ENCODE measurements at regions not wholly inside any gene's neighbourhood (a gene's known extent, or its start where the extent isn't known, plus 50 kb on each side); places are given as distances from the start of the nearest gene placed in this dataset.

DNA sequence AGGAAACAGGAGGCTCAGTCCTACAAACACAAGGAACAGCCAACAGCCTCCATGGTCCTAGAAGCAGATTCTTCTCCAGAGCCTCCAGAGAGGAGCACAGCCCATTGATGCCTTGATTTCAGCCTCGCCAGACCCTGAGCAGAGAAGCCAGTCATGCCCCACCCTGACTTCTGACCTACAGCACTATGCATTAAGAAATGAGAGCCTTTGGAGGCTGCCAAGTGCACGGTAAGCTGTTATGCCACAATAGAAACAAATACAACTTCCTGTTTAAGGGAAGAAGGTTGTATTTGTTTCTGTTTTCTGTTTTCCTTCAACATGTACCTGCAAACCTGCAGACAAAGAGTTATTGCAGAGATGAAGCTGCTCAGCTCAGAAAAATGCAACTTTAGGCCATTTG lies 181.3 kb upstream of the AGAP1 start:
- peak; percentile 75 for DNase-seq

GRCh38 chr2:235314371-235314930 lies 179.4 kb upstream of the AGAP1 start:
- DNase-seq = peak; percentile 88

DNA sequence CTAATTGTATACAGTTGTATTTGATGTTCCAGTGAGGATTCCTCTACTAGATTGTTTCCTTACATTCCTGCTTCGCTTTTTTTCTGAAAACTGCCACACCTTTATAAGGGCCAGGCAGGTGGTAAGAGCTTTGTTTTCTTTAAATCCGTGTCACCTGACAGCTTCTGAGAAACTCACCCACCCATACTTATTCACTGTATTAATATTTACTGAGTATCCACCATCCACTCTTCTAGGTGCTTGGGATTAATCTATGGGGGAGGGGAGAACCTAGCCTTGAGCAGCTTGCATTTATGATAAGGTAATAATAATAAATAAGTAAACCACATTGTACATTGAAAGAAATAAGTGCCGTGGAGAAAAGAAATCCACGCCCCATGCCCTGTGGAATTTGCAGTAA lies 174.7 kb upstream of the AGAP1 start:
- no peak for DNase-seq

- no peak for DNase-seq
Observed at GRCh38 chr2:235320326-235320725, 173.5 kb upstream of the AGAP1 start.

GRCh38 chr2:235324324-235324723 lies 169.5 kb upstream of the AGAP1 start:
- no peak for DNase-seq

- no peak for DNase-seq
Observed at GRCh38 chr2:235325151-235325550, 168.7 kb upstream of the AGAP1 start.

DNA sequence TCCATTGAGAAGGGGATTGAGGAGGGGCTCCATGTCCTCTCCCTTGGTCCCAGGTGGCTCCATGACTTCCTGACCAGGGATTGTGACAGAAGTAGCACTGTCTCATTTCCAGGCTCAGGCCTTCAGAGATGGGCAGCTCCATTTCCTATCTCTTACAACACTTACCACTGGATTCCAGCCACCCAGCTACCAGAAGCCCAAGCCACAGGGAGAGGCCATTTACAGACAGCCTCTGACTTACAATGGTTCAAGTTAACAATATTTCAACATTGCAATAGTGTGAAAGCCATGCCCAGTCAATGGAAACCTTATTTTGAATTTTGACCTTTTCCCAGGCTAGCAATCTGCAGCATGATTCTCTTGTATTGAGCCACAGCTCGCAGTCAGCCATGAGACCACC lies 164.9 kb upstream of the AGAP1 start:
- no peak for DNase-seq

- no peak for DNase-seq
Observed at GRCh38 chr2:235330775-235331451, 162.9 kb upstream of the AGAP1 start.

DNA sequence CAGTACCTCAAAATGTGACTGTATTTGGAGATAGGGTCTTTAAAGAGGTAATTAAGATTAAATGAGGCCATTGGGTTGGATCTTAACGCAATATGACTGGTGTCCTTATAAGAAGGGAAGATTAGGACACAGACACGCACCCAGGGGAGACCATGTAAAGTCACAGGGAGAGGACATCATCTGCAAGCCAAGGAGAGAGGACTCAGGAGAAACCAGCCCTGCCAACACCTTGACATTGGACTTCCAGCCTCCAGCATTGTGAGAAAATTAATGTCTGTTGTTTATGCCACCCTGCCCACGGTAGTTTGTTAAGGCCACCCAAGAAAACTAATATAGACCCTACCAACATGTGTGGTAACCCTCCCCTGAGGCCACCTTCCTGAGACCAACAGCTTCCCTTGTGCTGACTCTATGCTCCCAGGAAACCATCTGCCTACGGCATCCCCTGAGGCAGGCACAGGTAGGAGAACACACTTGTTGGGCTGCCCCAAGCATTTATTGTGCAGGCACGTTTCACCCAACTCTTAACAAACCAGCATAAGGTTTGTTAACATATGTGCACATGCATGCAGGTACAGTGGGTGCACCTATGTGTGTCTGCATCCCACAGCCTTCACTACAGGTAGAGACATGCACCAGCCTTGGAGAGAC lies 161.5 kb upstream of the AGAP1 start:
- no peak for DNase-seq

DNA sequence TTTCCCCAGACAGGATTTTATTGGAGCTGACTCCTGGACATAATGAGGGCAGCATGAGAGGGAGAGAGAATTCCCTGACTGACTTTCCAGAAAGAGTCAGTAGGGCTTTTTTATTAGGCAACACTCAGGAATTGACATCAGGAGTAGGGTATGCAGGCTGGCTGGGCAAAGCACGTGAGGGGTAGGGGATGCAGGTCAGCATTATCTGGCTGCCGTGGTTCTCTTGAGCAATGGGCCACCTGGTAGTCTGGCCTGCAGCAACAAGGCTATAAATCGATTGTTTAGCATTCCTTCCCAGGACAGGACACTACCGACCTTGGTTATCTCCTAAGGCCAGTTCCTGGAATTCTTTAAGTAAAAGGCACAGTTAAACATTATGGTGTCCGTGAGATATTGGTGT lies 160.8 kb upstream of the AGAP1 start:
- DNase-seq = no peak

DNA sequence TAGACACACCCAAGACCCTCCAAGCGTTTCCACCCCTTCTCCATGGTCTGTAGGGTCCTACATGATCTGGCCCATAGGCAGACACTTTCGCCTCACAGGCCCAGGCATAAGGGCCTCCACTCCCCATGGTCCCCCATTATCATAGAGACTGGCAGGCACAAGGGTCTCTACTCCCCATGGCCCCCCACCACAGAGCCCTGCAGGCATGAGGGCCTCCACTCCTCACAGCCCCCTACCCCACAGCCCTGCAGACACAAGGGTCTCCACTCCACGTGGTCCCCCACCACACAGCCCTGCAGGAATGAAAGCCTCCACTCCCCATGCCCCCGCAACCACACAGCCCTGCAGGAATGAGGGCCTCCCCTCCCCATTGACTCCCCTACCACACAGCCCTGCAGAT lies 159.7 kb upstream of the AGAP1 start:
- no peak for DNase-seq

- DNase-seq = no peak
Observed at GRCh38 chr2:235343156-235343774, 150.6 kb upstream of the AGAP1 start.

GRCh38 chr2:235343869-235344268 lies 150.0 kb upstream of the AGAP1 start:
- no peak for DNase-seq

DNA sequence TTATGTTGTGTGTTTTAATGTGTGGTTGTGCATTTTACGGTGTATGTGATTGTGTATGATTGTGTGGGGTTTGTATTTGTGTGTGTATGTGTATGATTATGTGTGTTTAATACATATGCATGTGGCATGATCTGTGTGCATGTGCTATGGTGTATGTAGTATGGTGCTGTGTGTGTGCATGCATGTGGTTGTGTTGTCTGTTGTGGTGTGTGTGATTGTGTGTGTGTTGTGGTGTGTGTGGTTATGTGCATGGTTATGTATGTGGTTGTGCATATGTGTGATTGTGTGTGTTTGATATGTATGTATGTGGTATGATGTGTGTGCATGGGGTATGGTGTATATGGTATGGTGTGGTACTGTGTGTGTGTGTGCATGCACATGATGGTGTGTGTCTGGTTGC lies 148.1 kb upstream of the AGAP1 start:
- no peak for DNase-seq

GRCh38 chr2:235347691-235348090 lies 146.2 kb upstream of the AGAP1 start:
- DNase-seq = no peak

- DNase-seq = no peak
Observed at GRCh38 chr2:235348329-235348728, 145.5 kb upstream of the AGAP1 start.

DNA sequence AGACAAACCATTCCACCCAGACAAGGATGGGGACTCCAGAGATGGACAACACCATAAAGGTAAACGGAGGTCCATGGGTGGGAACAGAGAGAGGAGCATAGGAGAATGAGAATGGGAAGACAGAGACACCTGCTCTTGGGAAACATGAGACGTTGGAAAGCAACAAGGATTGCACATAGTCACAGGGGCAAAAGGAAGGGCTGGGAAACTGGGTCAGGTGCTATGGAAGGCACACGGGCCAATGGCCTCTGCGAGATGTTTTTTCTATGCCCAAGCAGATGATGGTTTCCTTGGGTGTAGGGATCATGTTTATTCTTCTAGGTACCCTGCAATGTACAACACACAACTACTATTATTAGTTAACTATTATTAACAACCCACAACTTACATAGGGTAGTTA lies 143.6 kb upstream of the AGAP1 start:
- no peak for DNase-seq

DNA sequence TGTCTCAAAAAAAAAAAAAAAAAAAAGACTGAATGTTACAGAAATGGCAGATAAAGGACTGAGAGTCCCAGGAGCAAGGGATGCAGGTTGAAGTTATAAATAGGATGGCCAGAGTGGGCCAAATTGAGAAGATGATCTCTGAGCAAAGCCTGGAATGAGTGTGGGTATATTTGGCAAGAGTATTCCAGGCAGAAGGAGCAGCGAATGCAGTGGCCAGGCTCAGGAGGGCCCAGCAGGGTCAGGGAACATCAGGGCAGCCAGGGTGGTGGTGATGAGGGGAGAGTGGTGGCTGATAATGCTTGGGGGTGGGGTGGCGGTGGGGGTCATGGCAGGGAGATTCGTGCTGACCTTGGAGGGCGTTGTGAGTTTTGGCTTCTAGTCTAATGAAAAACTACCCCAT lies 141.3 kb upstream of the AGAP1 start:
- no peak for DNase-seq

DNA sequence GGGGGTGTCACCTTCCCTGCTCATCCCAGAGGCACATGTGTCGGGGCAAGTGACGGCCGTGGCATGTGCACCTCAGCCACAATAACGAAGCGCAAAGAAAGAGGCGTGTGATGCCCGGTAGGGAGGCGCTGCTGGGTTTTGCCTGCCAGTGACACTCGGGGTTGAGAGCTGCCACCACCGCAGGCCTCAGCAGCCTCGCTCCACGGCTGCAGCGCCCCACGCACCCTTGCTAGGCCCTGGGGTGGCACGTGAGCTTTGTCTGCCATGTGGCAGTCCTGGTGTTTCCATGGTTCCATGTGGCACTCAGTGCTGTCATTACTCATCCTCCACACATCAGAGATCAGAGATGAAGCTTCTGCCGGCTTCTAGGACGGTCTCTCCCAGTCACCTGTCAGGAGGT lies 136.0 kb upstream of the AGAP1 start:
- DNase-seq = no peak

- peak; percentile 73 for DNase-seq
Observed at GRCh38 chr2:235358981-235359471, 134.8 kb upstream of the AGAP1 start.

DNA sequence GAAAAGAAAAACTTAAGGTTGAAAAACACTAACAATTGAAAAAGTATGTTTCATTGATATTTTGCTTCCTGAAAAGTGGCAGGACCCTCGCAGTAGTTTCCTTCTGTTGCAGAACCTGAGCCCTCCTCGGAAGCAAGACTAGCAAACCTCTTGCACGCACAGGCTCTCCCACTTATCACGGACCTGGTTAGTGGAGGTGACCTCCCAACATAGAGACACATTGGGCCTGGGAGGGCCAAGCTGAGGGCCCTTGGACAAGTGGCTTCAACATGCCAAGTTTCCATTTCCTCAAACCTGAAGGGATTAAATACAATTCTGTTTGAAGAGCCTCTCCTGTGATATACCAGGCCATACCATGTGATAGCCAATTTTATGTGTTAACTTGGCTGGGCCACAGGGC lies 133.4 kb upstream of the AGAP1 start:
- DNase-seq = no peak

GRCh38 chr2:235365743-235366142 lies 128.1 kb upstream of the AGAP1 start:
- DNase-seq = no peak

DNA sequence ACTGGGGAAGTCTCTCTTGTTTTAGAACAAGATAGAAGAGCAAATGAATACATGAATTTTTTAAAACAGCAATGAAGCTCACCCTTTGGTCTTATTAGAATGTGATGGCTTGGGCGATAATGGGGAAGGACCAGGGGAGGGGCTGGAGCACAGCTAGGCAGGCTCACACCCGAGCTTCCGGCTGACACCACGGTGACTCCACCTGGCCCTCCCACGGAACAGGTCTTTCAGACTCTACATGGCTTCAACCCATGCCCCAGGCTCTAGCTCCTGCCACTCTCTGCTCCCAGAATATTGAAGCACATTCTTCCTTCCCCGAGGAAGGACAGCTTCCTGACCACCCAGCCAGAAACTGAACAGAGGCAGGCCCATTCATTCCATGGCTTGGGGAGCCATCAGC lies 127.5 kb upstream of the AGAP1 start:
- no peak for DNase-seq

DNA sequence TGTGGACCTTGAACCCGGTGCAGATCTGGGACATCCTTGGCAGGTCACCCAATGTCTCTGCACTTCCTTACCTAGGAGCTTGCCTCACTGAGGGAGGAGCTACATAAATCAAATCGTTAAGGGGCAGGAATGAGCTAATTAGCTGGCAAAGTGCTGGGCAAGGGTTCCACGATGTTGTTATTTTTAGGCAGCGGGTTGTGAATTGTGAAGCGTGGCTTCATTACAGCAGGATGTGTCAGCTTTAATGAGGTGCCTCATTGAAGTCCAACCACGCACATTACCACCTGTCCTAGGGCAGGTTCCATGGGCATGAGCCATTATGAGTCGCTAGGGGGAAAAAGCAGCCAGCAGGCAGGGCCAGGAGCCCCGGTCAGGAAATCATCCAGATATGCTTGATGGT lies 127.0 kb upstream of the AGAP1 start:
- no peak for DNase-seq
